A549 (cell line): ENCODE measurements at regions not wholly inside any gene's neighbourhood (a gene's known extent, or its start where the extent isn't known, plus 50 kb on each side); places are given as distances from the start of the nearest gene placed in this dataset.

Experiments used
- ATAC-seq, 2 experiments: fragments of 200-7000 bp in 1 of 2; fragments of >200 bp in 1 of 2; cut with Nextera tagmentation in 1 of 2; cut with Tn5 transposase in 1 of 2; 3 replicates each; pipeline versions ENCODE4 v1.8.0 to v1.9.1; 2018 to 2020; ENCODE audit warnings: mild to moderate bottlenecking in 1 of 2, moderate library complexity in 1 of 2
- CTCF ChIA-PET: fragments of 300-600 bp; sonication (Branson Sonifier 250); formaldehyde crosslinking; extraction: SDS; loops from one replicate; lab custom pipeline; 2021; ENCODE audit warnings: antibody characterized with exemption, inconsistent platforms; lab: Yijun Ruan, JAX
- POLR2A ChIA-PET: fragments of 350-600 bp; formaldehyde crosslinking; extraction: SDS; loops from one replicate; lab custom pipeline; 2021; ENCODE audit warnings: antibody characterized with exemption, inconsistent platforms; lab: Yijun Ruan, JAX
- DNase-seq, 2 experiments: peaks; one replicate each; pipeline versions ENCODE4 v3.0.0 to v3.0.0-alpha.2; 2011 to 2016; ENCODE audit warnings: low read depth in 1 of 2, low spot score in 1 of 2
- FAIRE-seq: peaks from 2 replicates; lab custom pipeline; 2011; peaks lifted over from hg19 to GRCh38; lab: Jason Lieb, UNC
- H3K27ac ChIP-seq, 2 experiments: fragments of >200 bp; sonication (Bioruptor Twin); formaldehyde crosslinking; 3 replicates each; pipeline ENCODE4 v1.5.1; 2016 to 2017
- H3K4me1 ChIP-seq: fragments of >200 bp; sonication (Bioruptor Twin); formaldehyde crosslinking; 3 replicates; pipeline ENCODE4 v1.6.1; 2016
- H3K4me2 ChIP-seq: fragments of >200 bp; sonication (Bioruptor Twin); formaldehyde crosslinking; 3 replicates; pipeline ENCODE4 v1.6.1; 2016
- H3K4me3 ChIP-seq: fragments of >200 bp; sonication (Bioruptor Twin); formaldehyde crosslinking; 3 replicates; pipeline ENCODE4 v1.5.1; 2016
- H3K9me3 ChIP-seq: fragments of >200 bp; sonication (Bioruptor Twin); formaldehyde crosslinking; 3 replicates; pipeline ENCODE4 v1.6.1; 2016
- BHLHE40 ChIP-seq: IDR thresholded peaks from 2 replicates; pipeline ENCODE4 v1.6.1; 2012; ENCODE audit warnings: low read depth, low read length, inconsistent platforms
- CHD4 ChIP-seq: fragments of 200-600 bp; sonication (generic); IDR thresholded peaks from 2 replicates; pipeline ENCODE4 v1.6.1; 2016; ENCODE audit warnings: antibody characterized with exemption, mild to moderate bottlenecking, borderline replicate concordance
- EHF ChIP-seq: fragments of 250-450 bp; sonication (Bioruptor Pico); IDR thresholded peaks from 2 replicates; pipeline ENCODE4 v1.5.0; 2020; ENCODE audit warnings: mild to moderate bottlenecking
- EP300 ChIP-seq, 2 experiments: fragments of >200 bp; sonication (Bioruptor Twin); formaldehyde crosslinking; IDR thresholded peaks; 2 replicates in 1 of 2; 3 replicates in 1 of 2; pipeline ENCODE4 v1.6.1; 2016 to 2017
- ESRRA ChIP-seq: fragments of 150-350 bp; IDR thresholded peaks from 2 replicates; pipeline ENCODE4 v1.6.1; 2014; ENCODE audit warnings: mild to moderate bottlenecking, low read length, borderline replicate concordance
- FOSB ChIP-seq: fragments of 250-450 bp; sonication (Bioruptor Pico); IDR thresholded peaks from 2 replicates; pipeline ENCODE4 v1.5.0; 2020; ENCODE audit warnings: mild to moderate bottlenecking, moderate library complexity
- GATA3 ChIP-seq: IDR thresholded peaks from 2 replicates; pipeline ENCODE4 v1.6.1; 2012; ENCODE audit warnings: borderline replicate concordance
- HDAC2 ChIP-seq: fragments of 200-600 bp; sonication (generic); IDR thresholded peaks from 2 replicates; pipeline ENCODE4 v1.6.1; 2016
- HEYL ChIP-seq: fragments of 250-450 bp; sonication (Bioruptor Pico); IDR thresholded peaks from 2 replicates; pipeline ENCODE4 v1.8.0; 2021; ENCODE audit warnings: mild to moderate bottlenecking, moderate library complexity
- HOXB13 ChIP-seq: fragments of 250-450 bp; sonication (Bioruptor Pico); IDR thresholded peaks from 2 replicates; pipeline ENCODE4 v1.5.0; 2020; ENCODE audit warnings: low read depth, mild to moderate bottlenecking, moderate library complexity
- JUN ChIP-seq, 2 experiments: fragments of >200 bp; sonication (Bioruptor Twin); formaldehyde crosslinking; IDR thresholded peaks; 2 replicates in 1 of 2; 3 replicates in 1 of 2; pipeline ENCODE4 v1.6.1; 2016 to 2017
- KDM1A ChIP-seq: fragments of 200-600 bp; sonication (generic); IDR thresholded peaks from 2 replicates; pipeline ENCODE4 v1.6.1; 2016; ENCODE audit warnings: low read depth, mild to moderate bottlenecking
- NFE2L2 ChIP-seq: fragments of 150-350 bp; conservative IDR thresholded peaks from 2 replicates; pipeline ENCODE4 v1.6.1; 2014; ENCODE audit warnings: low read length
- NPAS2 ChIP-seq: fragments of 250-450 bp; sonication (Bioruptor Pico); IDR thresholded peaks from 2 replicates; pipeline ENCODE4 v1.8.0; 2022; ENCODE audit warnings: mild to moderate bottlenecking, moderate library complexity, borderline replicate concordance
- RCOR1 ChIP-seq: fragments of 150-350 bp; IDR thresholded peaks from 2 replicates; pipeline ENCODE4 v1.6.1; 2014; ENCODE audit warnings: antibody characterized with exemption, low read length, low read depth
- RFX5 ChIP-seq: fragments of 450-650 bp; IDR thresholded peaks from 2 replicates; pipeline ENCODE4 v1.7.1; 2014; ENCODE audit warnings: antibody characterized with exemption, mild to moderate bottlenecking, moderate library complexity
- SMC3 ChIP-seq: fragments of >200 bp; sonication (Bioruptor Twin); formaldehyde crosslinking; IDR thresholded peaks from 3 replicates; pipeline ENCODE4 v1.6.1; 2018; ENCODE audit warnings: inconsistent platforms
- ZNF302 ChIP-seq: fragments of 250-450 bp; sonication (Bioruptor Pico); IDR thresholded peaks from 2 replicates; pipeline ENCODE4 v1.9.0; 2021; ENCODE audit warnings: inconsistent platforms, mild to moderate bottlenecking, moderate library complexity
- ZSCAN20 ChIP-seq: fragments of 250-450 bp; sonication (Bioruptor Pico); IDR thresholded peaks from 2 replicates; pipeline ENCODE4 v1.8.0; 2022; ENCODE audit warnings: mild to moderate bottlenecking, moderate library complexity
- WGBS: methylation state at CpG from one replicate; pipeline ENCODE4 v1.1.6; 2017; ENCODE audit errors: missing lambda C conversion rate; 5-methylcytosine and 5-hydroxymethylcytosine counted together
- TF ChIP-seq, protein P1 (sequence below): fragments of 250-450 bp; sonication (Bioruptor Pico); IDR thresholded peaks from 2 replicates; pipeline ENCODE4 v1.5.0; 2021; ENCODE audit warnings: mild to moderate bottlenecking, moderate library complexity, borderline replicate concordance
- TF ChIP-seq, protein P2 (sequence below): fragments of 450-650 bp; IDR thresholded peaks from 2 replicates; pipeline ENCODE4 v1.6.1; 2014; ENCODE audit warnings: antibody characterized with exemption
- TF ChIP-seq, protein P3 (sequence below): fragments of >200 bp; sonication (Bioruptor Twin); formaldehyde crosslinking; IDR thresholded peaks from 2 replicates; pipeline ENCODE4 v1.6.1; 2016
- TF ChIP-seq, protein P4 (sequence below): IDR thresholded peaks from 2 replicates; pipeline ENCODE4 v1.6.1; 2012
- TF ChIP-seq, protein P5 (sequence below): IDR thresholded peaks from 2 replicates; pipeline ENCODE4 v1.6.1; 2012; ENCODE audit warnings: low read depth, borderline replicate concordance

DNA sequence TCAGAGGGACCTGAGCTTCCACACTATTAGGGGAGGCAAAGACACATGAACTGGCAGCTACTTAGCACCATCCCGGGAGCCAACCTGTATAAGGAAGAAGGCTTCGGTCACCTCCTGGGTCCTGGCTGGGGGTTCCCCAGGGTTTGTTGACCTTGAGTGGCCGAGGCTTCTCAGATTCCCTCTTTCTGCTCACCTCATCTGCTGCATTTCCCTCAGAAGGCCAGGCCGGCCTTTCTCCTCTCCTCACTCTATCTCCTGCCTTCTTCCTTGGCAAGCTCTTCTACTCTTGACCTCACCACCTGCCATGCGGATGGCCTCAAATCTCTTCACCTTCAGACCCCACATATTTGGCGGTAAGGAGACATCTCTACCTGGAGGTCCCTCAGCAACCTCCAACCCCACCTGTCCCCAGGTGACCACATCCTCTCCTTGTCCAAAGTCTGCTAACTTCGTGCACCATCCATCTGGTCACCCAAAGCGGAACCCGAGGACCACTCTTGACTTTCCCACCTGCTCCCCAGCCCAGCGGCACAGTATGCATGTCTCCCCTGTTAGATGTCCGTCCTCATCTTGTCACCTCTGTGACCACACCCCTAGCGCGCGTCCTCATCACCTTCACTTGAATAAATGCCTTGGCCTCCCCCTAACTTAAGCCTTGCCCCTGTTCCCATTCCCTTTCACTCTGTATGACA is 133.8 kb upstream of the UNC5B start (continued):
- TF ChIP-seq EHF (no peak), JUN (IDR thresholded peaks at IDR 0.05) (no peak), RFX5 (no peak), ZNF302 (no peak), SMC3 (no peak), EP300 (IDR thresholded peaks at IDR 0.05) (no peak), GATA3 (no peak), HOXB13 (CRISPR knock-in tag) (no peak)
- TF ChIP-seq, protein P1, sequence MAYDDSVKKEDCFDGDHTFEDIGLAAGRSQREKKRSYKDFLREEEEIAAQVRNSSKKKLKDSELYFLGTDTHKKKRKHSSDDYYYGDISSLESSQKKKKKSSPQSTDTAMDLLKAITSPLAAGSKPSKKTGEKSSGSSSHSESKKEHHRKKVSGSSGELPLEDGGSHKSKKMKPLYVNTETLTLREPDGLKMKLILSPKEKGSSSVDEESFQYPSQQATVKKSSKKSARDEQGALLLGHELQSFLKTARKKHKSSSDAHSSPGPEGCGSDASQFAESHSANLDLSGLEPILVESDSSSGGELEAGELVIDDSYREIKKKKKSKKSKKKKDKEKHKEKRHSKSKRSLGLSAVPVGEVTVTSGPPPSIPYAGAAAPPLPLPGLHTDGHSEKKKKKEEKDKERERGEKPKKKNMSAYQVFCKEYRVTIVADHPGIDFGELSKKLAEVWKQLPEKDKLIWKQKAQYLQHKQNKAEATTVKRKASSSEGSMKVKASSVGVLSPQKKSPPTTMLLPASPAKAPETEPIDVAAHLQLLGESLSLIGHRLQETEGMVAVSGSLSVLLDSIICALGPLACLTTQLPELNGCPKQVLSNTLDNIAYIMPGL (CRISPR knock-in tag) = no peak

DNA sequence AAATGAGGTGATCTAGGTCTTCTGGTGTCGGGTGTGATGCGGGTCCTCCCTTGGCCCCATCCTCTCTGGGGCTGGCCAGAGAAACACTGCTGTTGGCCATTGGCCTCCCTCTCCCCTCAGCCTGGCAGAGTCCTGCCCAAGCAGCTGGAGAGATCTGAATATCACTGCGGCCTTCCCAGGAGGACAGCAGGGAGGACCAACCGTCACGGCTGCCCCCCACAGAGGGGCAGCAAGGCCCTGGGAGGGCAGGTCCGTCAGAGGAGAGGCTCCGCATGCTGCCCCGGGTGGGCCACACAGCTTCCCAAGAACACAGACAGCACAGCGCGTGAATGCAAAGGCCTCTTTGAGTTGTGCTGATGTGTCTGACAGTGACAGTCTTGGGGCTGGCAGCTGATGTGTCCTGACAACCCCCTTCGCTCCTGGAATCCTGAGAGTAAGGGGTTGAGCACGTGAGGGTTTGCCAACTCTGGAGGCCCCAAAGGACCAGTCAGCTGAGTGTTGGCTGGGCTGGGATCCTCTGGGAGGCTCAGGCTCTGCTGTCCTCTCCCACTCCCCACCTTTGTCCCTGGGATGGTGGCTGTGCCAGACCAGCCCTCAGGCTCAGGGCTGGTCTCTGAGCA is 132.5 kb upstream of the UNC5B start:
- Histone ChIP-seq H3K4me1 (no peaks in the 10 kb centered on the region), H3K27ac (no peak overlapping the region), H3K4me2 (no peak overlapping the region), H3K9me3 (no peaks in the 10 kb centered on the region), H3K4me3 (no peak overlapping the region)
- TF ChIP-seq HEYL (CRISPR knock-in tag) (no peak), HDAC2 (no peak), HOXB13 (CRISPR knock-in tag) (no peak), KDM1A (no peak), CHD4 (no peak), RCOR1 (no peak), NFE2L2 (no peak), FOSB (CRISPR knock-in tag) (no peak), BHLHE40 (no peak), ZSCAN20 (CRISPR knock-in tag) (no peak), NPAS2 (no peak), ESRRA (no peak)
- TF ChIP-seq, protein P2, sequence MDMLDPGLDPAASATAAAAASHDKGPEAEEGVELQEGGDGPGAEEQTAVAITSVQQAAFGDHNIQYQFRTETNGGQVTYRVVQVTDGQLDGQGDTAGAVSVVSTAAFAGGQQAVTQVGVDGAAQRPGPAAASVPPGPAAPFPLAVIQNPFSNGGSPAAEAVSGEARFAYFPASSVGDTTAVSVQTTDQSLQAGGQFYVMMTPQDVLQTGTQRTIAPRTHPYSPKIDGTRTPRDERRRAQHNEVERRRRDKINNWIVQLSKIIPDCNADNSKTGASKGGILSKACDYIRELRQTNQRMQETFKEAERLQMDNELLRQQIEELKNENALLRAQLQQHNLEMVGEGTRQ = no peak
- TF ChIP-seq, protein P3, sequence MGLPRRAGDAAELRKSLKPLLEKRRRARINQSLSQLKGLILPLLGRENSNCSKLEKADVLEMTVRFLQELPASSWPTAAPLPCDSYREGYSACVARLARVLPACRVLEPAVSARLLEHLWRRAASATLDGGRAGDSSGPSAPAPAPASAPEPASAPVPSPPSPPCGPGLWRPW = no peak
- TF ChIP-seq, protein P4, sequence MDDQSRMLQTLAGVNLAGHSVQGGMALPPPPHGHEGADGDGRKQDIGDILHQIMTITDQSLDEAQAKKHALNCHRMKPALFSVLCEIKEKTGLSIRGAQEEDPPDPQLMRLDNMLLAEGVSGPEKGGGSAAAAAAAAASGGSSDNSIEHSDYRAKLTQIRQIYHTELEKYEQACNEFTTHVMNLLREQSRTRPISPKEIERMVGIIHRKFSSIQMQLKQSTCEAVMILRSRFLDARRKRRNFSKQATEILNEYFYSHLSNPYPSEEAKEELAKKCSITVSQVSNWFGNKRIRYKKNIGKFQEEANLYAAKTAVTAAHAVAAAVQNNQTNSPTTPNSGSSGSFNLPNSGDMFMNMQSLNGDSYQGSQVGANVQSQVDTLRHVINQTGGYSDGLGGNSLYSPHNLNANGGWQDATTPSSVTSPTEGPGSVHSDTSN = no peak
- TF ChIP-seq, protein P5, sequence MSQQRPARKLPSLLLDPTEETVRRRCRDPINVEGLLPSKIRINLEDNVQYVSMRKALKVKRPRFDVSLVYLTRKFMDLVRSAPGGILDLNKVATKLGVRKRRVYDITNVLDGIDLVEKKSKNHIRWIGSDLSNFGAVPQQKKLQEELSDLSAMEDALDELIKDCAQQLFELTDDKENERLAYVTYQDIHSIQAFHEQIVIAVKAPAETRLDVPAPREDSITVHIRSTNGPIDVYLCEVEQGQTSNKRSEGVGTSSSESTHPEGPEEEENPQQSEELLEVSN = no peak
- ChIA-PET POLR2A (no interaction called here), CTCF (interaction anchor here (0.5 to 1.4 kb wide), 4 partner anchors 9 to 404 kb away, joined by 3 read pairs; no protein-coding TSS in a partner anchor)
- ATAC-seq (no peak), DNase-seq (no peak), FAIRE-seq (no peak)
- WGBS = 33% methylated on average over 4 of the region's 12 CpGs
